Naive thymus-derived CD4-positive, alpha-beta T cell (primary cell): ENCODE measurements at regions not wholly inside any gene's neighbourhood (a gene's known extent, or its start where the extent isn't known, plus 50 kb on each side); places are given as distances from the start of the nearest gene placed in this dataset.

Experiments used
- ATAC-seq: fragments of 150-1000 bp; cut with Tn5 transposase; 2 replicates; pipeline ENCODE4 v1.10.0; 2021; ENCODE audit warnings: mild to moderate bottlenecking, moderate library complexity
- CTCF ChIA-PET: fragments of 350-600 bp; sonication (Branson Sonifier 250); formaldehyde crosslinking; loops from one replicate; lab custom pipeline; 2021; ENCODE audit warnings: antibody characterized with exemption; lab: Charles Lee
- POLR2A ChIA-PET: fragments of 350-600 bp; sonication (Branson Sonifier 250); formaldehyde crosslinking; loops from one replicate; lab custom pipeline; 2021; ENCODE audit warnings: antibody characterized with exemption, inconsistent platforms; lab: Charles Lee
- DNase-seq, 9 donors: peaks; one replicate each; pipeline versions ENCODE4 v3.0.0 to v3.0.0-alpha.2; 2020 to 2022; ENCODE audit warnings: mixed read lengths in 1 of 9
- H3K27ac ChIP-seq: one replicate; pipeline ENCODE4 v1.7.0; 2013; ENCODE audit warnings: mild to moderate bottlenecking, low read depth, low read length, moderate library complexity
- H3K27me3 ChIP-seq, 2 donors: one replicate each; pipeline ENCODE4 v1.7.0; 2013; ENCODE audit warnings: low read length in 2 of 2, mild to moderate bottlenecking in 2 of 2, moderate library complexity in 2 of 2; ENCODE audit not compliant: control insufficient read depth in 2 of 2, insufficient read depth in 2 of 2
- H3K36me3 ChIP-seq, 3 experiments: 1 replicate in 2 of 3; 2 replicates in 1 of 3; pipeline ENCODE4 v1.7.0; 2013; ENCODE audit warnings: low read length in 3 of 3, mild to moderate bottlenecking in 3 of 3, moderate library complexity in 1 of 3; ENCODE audit not compliant: insufficient read depth in 3 of 3, control insufficient read depth in 2 of 3
- H3K4me1 ChIP-seq, 2 donors: one replicate each; pipeline ENCODE4 v1.7.0; 2013; ENCODE audit warnings: low read length in 2 of 2, mild to moderate bottlenecking in 2 of 2, moderate library complexity in 1 of 2; ENCODE audit not compliant: control insufficient read depth in 2 of 2, insufficient read depth in 2 of 2
- H3K4me3 ChIP-seq: 2 replicates; pipeline ENCODE4 v1.7.0; 2013; ENCODE audit warnings: mild to moderate bottlenecking, low read length
- H3K9me3 ChIP-seq, 3 experiments: 1 replicate in 2 of 3; 2 replicates in 1 of 3; pipeline ENCODE4 v1.7.0; 2013; ENCODE audit warnings: low read length in 3 of 3; ENCODE audit not compliant: control insufficient read depth in 2 of 3
- H3K27ac Mint-ChIP-seq, 9 donors: one replicate each; pipeline ENCODE4 v1.8.0; 2020 to 2022; ENCODE audit warnings: mixed read lengths in 9 of 9, mild to moderate bottlenecking in 8 of 9, moderate library complexity in 5 of 9, inconsistent platforms in 2 of 9
- H3K27me3 Mint-ChIP-seq, 5 donors: one replicate each; pipeline ENCODE4 v1.8.0; 2021 to 2022; ENCODE audit warnings: mixed read lengths in 5 of 5, mild to moderate bottlenecking in 1 of 5
- H3K36me3 Mint-ChIP-seq, 5 donors: one replicate each; pipeline ENCODE4 v1.8.0; 2020 to 2022; ENCODE audit warnings: mixed read lengths in 5 of 5, mild to moderate bottlenecking in 3 of 5, inconsistent platforms in 1 of 5
- H3K4me1 Mint-ChIP-seq, 7 donors: one replicate each; pipeline ENCODE4 v1.8.0; 2020 to 2022; ENCODE audit warnings: mixed read lengths in 7 of 7, mild to moderate bottlenecking in 3 of 7, inconsistent platforms in 1 of 7
- H3K4me3 Mint-ChIP-seq, 10 donors: one replicate each; pipeline ENCODE4 v1.8.0; 2020 to 2022; ENCODE audit warnings: mild to moderate bottlenecking in 10 of 10, mixed read lengths in 10 of 10, moderate library complexity in 6 of 10, inconsistent platforms in 2 of 10
- H3K9me3 Mint-ChIP-seq, 11 donors: one replicate each; pipeline ENCODE4 v1.8.0; 2020 to 2022; ENCODE audit warnings: mixed read lengths in 11 of 11, mild to moderate bottlenecking in 4 of 11, inconsistent platforms in 1 of 11, moderate library complexity in 1 of 11
- intact Hi-C, 2 donors: fragments of 100-400 bp; cut with micrococcal nuclease; formaldehyde crosslinking; loops; one replicate each; pipeline ENCODE4 v1.15.1; 2023

DNA sequence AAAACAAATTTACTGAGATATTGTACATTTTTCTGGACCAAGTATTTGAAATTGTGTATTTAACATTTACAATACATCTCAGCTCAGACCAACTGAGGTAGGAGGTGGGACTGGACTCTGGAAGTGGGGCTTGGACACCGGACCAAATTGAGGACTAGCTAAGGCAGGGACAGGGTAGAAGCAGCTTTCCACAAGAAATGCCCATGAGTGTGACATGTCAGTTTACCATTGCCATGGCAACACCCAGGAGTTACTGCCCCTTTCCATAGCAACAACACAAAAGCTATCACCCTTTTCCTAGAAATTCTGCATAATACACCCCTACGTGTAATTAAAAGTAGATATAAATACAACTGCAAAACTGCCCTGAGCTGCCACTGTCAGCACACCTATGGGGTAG, 191.5 kb upstream of the ASIC2 start:
- POLR2A ChIA-PET, result no interaction called here
- no peak overlapping the region for H3K4me3 Mint-ChIP-seq
- CTCF ChIA-PET, result no interaction called here
- no peaks in the 10 kb centered on the region for H3K4me1 ChIP-seq
- no peaks in the 10 kb centered on the region for H3K36me3 ChIP-seq
- no peak overlapping the region for H3K4me3 ChIP-seq
- H3K9me3 Mint-ChIP-seq, result peaks cover 0 to 2% (median 0%) of the 10 kb centered on the region in 11 donors
- no peaks in the 10 kb centered on the region for H3K9me3 ChIP-seq
- no peaks in the 10 kb centered on the region for H3K36me3 Mint-ChIP-seq
- H3K27ac Mint-ChIP-seq, result no peak overlapping the region
- DNase-seq (no peak), ATAC-seq (no peak)
- no peak overlapping the region for H3K27ac ChIP-seq
- no peaks in the 10 kb centered on the region for H3K4me1 Mint-ChIP-seq
- peaks cover 0 to 7% (median 0%) of the 10 kb centered on the region in 5 donors for H3K27me3 Mint-ChIP-seq
- intact Hi-C loops, result no loop called here
- no peaks in the 10 kb centered on the region for H3K27me3 ChIP-seq

GRCh38 chr17:33486135-33486885, 193.2 kb upstream of the ASIC2 start:
- Histone ChIP-seq H3K4me1 (no peaks in the 10 kb centered on the region), H3K27ac (no peak overlapping the region), H3K4me3 (no peak overlapping the region), H3K27me3 (no peaks in the 10 kb centered on the region), H3K9me3 (no peaks in the 10 kb centered on the region), H3K36me3 (no peaks in the 10 kb centered on the region)
- Mint-ChIP-seq H3K4me3 (no peak overlapping the region), H3K27me3 (peaks cover 0 to 15% (median 6%) of the 10 kb centered on the region in 5 donors), H3K27ac (no peak overlapping the region), H3K36me3 (no peaks in the 10 kb centered on the region), H3K4me1 (no peaks in the 10 kb centered on the region), H3K9me3 (peaks cover 0 to 2% (median 0%) of the 10 kb centered on the region in 11 donors)
- ATAC-seq (no peak), DNase-seq (no peak)
- ChIA-PET CTCF (no interaction called here), POLR2A (no interaction called here)
- intact Hi-C loops, result no loop called here

- H3K4me3 Mint-ChIP-seq, result no peak overlapping the region
- no peak overlapping the region for H3K27ac Mint-ChIP-seq
- ChIA-PET CTCF (no interaction called here), POLR2A (no interaction called here)
- H3K36me3 ChIP-seq, result no peaks in the 10 kb centered on the region
- H3K4me3 ChIP-seq, result no peak overlapping the region
- ATAC-seq (no peak), DNase-seq (no peak)
- H3K27me3 ChIP-seq, result no peaks in the 10 kb centered on the region
- no peaks in the 10 kb centered on the region for H3K9me3 ChIP-seq
- peaks cover 0 to 15% (median 6%) of the 10 kb centered on the region in 5 donors for H3K27me3 Mint-ChIP-seq
- intact Hi-C loops, result no loop called here
- H3K27ac ChIP-seq, result no peak overlapping the region
- H3K4me1 ChIP-seq, result no peaks in the 10 kb centered on the region
- H3K9me3 Mint-ChIP-seq, result peaks cover 0 to 2% (median 0%) of the 10 kb centered on the region in 11 donors
- H3K4me1 Mint-ChIP-seq, result no peaks in the 10 kb centered on the region
- no peaks in the 10 kb centered on the region for H3K36me3 Mint-ChIP-seq
These were observed 194.2 kb upstream of the ASIC2 start for GRCh38 chr17:33487187-33487879.

DNA sequence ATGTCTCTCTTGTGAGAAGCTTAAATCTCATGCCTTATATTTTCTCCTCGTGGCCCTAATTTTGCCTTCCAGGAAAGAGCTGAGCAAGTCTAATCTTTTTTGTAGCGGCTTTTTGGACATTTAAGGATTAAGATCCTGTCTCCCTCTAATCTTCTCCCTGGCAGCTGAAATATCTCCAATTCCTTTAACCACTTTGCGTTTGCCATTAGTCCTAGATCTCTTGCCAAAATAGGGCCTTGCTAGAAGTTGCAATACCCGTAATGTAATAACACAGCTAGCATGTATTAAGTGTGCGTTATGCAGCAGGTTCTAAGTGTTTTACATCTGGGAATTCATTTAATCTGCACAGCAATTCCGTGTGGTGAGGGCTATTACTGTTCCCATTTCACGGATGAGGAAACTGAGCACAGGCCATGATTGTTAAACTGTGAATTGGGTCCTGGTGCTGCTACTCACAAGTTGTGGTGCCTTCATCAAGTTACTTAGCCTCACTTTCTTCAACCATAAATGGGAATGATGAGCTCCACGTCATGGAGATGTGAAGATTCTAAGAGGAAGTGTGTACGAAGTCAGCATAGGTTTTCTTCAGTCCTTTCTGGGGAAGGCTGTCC, 198.9 kb upstream of the ASIC2 start:
- H3K4me1 Mint-ChIP-seq, result no peaks in the 10 kb centered on the region
- intact Hi-C loops, result no loop called here
- peaks cover 0 to 19% (median 6%) of the 10 kb centered on the region in 5 donors for H3K27me3 Mint-ChIP-seq
- H3K27ac ChIP-seq, result no peak overlapping the region
- ATAC-seq (no peak), DNase-seq (no peak)
- CTCF ChIA-PET, result no interaction called here
- no peaks in the 10 kb centered on the region for H3K4me1 ChIP-seq
- H3K9me3 Mint-ChIP-seq, result peaks cover 0 to 2% (median 0%) of the 10 kb centered on the region in 11 donors
- no peak overlapping the region for H3K4me3 ChIP-seq
- H3K36me3 ChIP-seq, result no peaks in the 10 kb centered on the region
- no peak overlapping the region for H3K4me3 Mint-ChIP-seq
- no peaks in the 10 kb centered on the region for H3K36me3 Mint-ChIP-seq
- no peaks in the 10 kb centered on the region for H3K9me3 ChIP-seq
- H3K27me3 ChIP-seq, result no peaks in the 10 kb centered on the region
- POLR2A ChIA-PET, result no interaction called here
- H3K27ac Mint-ChIP-seq, result no peak overlapping the region

DNA sequence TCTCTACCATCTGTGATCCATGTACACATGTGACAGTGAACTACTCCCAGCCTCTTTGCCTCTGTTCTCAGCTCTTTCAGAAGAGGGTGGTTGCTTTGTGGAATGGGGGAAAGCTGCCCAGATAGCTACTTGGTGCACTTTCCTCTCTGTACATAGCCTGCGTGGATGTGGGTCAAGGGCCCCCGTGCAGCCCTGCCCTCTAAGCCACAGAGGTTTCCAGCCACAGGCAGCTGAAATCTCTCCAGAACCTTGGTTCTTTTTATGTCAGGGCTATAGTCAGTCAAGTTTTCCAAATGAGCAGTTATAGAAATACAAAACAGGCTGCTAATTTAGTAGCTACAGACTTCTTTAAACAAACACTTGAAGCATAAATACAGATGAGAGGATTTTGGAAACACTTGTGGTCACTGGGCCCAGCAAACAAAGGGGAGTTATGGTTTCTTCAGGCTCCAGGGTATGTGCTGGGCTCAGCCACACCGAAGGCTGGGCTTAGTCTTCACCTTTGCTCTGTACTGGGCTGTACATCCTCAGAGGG, 199.7 kb upstream of the ASIC2 start:
- no peaks in the 10 kb centered on the region for H3K36me3 Mint-ChIP-seq
- H3K27me3 Mint-ChIP-seq, result peaks cover 0 to 19% (median 6%) of the 10 kb centered on the region in 5 donors
- peaks cover 0 to 2% (median 0%) of the 10 kb centered on the region in 11 donors for H3K9me3 Mint-ChIP-seq
- no peaks in the 10 kb centered on the region for H3K4me1 ChIP-seq
- H3K4me3 Mint-ChIP-seq, result no peak overlapping the region
- no peak overlapping the region for H3K27ac Mint-ChIP-seq
- H3K27ac ChIP-seq, result no peak overlapping the region
- ChIA-PET POLR2A (no interaction called here), CTCF (no interaction called here)
- H3K9me3 ChIP-seq, result no peaks in the 10 kb centered on the region
- H3K4me1 Mint-ChIP-seq, result no peaks in the 10 kb centered on the region
- intact Hi-C loops, result no loop called here
- H3K36me3 ChIP-seq, result no peaks in the 10 kb centered on the region
- no peak overlapping the region for H3K4me3 ChIP-seq
- no peak for DNase-seq
- H3K27me3 ChIP-seq, result no peaks in the 10 kb centered on the region
- no peak for ATAC-seq

DNA sequence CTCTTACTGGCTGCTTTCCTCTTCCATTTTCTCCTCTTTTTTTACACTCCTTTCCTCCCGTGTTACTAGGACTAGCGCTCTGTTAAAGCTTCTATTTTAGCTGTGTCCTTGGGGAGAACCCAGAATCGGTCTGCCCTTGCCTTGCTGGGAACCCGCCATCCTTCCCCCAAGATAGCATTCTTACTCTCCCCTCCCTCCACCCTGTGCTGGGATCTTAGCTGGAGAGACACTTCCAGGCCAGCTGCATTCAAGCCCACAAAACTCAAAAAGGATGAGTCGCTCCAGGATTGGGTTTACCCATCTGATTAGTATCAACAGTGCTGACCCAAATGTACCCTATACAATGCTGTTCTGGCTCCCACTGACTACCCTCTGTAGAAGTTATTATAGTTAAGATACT, 200.5 kb upstream of the ASIC2 start:
- ATAC-seq (no peak), DNase-seq (no peak)
- CTCF ChIA-PET, result no interaction called here
- Mint-ChIP-seq H3K27me3 (peaks cover 0 to 21% (median 11%) of the 10 kb centered on the region in 5 donors), H3K27ac (no peak overlapping the region), H3K4me1 (no peaks in the 10 kb centered on the region), H3K9me3 (peaks cover 0 to 2% (median 0%) of the 10 kb centered on the region in 11 donors), H3K4me3 (no peak overlapping the region), H3K36me3 (no peaks in the 10 kb centered on the region)
- Histone ChIP-seq H3K27ac (no peak overlapping the region), H3K4me3 (no peak overlapping the region), H3K27me3 (no peaks in the 10 kb centered on the region), H3K9me3 (no peaks in the 10 kb centered on the region), H3K4me1 (no peaks in the 10 kb centered on the region), H3K36me3 (no peaks in the 10 kb centered on the region)
- POLR2A ChIA-PET, result no interaction called here
- intact Hi-C loops, result no loop called here
